GM18861 (cell line): ENCODE measurements at regions not wholly inside any gene's neighbourhood (a gene's known extent, or its start where the extent isn't known, plus 50 kb on each side); places are given as distances from the start of the nearest gene placed in this dataset.
"Not testable (repeated sequence)": the region's sequence is repeated elsewhere in the genome, so short reads cannot be mapped to it uniquely, and the experiment has no call there.

ENCODE experiments used
- ATAC-seq: cut with Tn5 transposase; IDR thresholded peaks from one replicate; pipeline ENCODE4 v1.9.1; 2021; ENCODE audit not compliant: unreplicated experiment

GRCh38 chr5:124621279-124621678 lies 125.2 kb downstream of the ZNF608 start:
- no peak for ATAC-seq

- no peak for ATAC-seq
Measured at GRCh38 chr5:124620743-124621142, 125.7 kb downstream of the ZNF608 start.

GRCh38 chr5:124619121-124619520 lies 127.3 kb downstream of the ZNF608 start:
- ATAC-seq: no peak

- no peak for ATAC-seq
Measured at GRCh38 chr5:124617787-124618186, 128.7 kb downstream of the ZNF608 start.

- ATAC-seq: no peak
Measured at GRCh38 chr5:124614836-124615385, 131.5 kb downstream of the ZNF608 start.

GRCh38 chr5:124614105-124614504 lies 132.3 kb downstream of the ZNF608 start:
- ATAC-seq: no peak

- no peak for ATAC-seq
Measured at GRCh38 chr5:124613273-124613953, 133.0 kb downstream of the ZNF608 start.

- no peak for ATAC-seq
Measured at GRCh38 chr5:124612023-124612422, 134.4 kb downstream of the ZNF608 start.

GRCh38 chr5:124611262-124611661 lies 135.2 kb downstream of the ZNF608 start:
- ATAC-seq: not testable (repeated sequence)

- ATAC-seq: not testable (repeated sequence)
Measured at GRCh38 chr5:124609685-124610084, 136.8 kb downstream of the ZNF608 start.

- no peak for ATAC-seq
Measured at GRCh38 chr5:124606543-124606942, 139.9 kb downstream of the ZNF608 start.

GRCh38 chr5:124606093-124606492 lies 140.3 kb downstream of the ZNF608 start:
- ATAC-seq: no peak

- ATAC-seq: no peak
Measured at GRCh38 chr5:124605541-124605940, 140.9 kb downstream of the ZNF608 start.

- ATAC-seq: no peak
Measured at GRCh38 chr5:124604419-124604818, 142.0 kb downstream of the ZNF608 start.

GRCh38 chr5:124602925-124603650 lies 143.4 kb downstream of the ZNF608 start:
- no peak for ATAC-seq

- peak; percentile 74 for ATAC-seq
Measured at GRCh38 chr5:124599028-124599973, 147.1 kb downstream of the ZNF608 start.

GRCh38 chr5:124596595-124597421 lies 149.6 kb downstream of the ZNF608 start:
- ATAC-seq: no peak

GRCh38 chr5:124593952-124594351 lies 152.5 kb downstream of the ZNF608 start:
- ATAC-seq: no peak

- ATAC-seq: no peak
Measured at GRCh38 chr5:124592891-124593290, 153.5 kb downstream of the ZNF608 start.

GRCh38 chr5:124591583-124591982 lies 154.9 kb downstream of the ZNF608 start:
- ATAC-seq: no peak
